PFSK-1 (cell line): ENCODE measurements at regions not wholly inside any gene's neighbourhood (a gene's known extent, or its start where the extent isn't known, plus 50 kb on each side); places are given as distances from the start of the nearest gene placed in this dataset.

Experiments
- POLR2AphosphoS5 ChIP-seq: IDR thresholded peaks from 2 replicates; pipeline ENCODE4 v1.6.1; 2012; ENCODE audit warnings: low read depth, mild to moderate bottlenecking, control low read depth, low read length, moderate library complexity
- REST ChIP-seq, 2 experiments: IDR thresholded peaks; 2 replicates each; pipeline versions ENCODE4 v1.6.1 to v1.8.0; 2011 to 2012; ENCODE audit warnings: low read depth in 2 of 2, low read length in 2 of 2, control low read depth in 1 of 2, inconsistent platforms in 1 of 2, mild to moderate bottlenecking in 1 of 2, moderate library complexity in 1 of 2; ENCODE audit not compliant: insufficient read depth in 1 of 2
- SIN3A ChIP-seq: IDR thresholded peaks from 2 replicates; pipeline ENCODE4 v1.6.1; 2012; ENCODE audit warnings: mild to moderate bottlenecking, low read length, moderate library complexity, borderline replicate concordance; ENCODE audit not compliant: insufficient read depth
- TAF1 ChIP-seq: IDR thresholded peaks from 2 replicates; pipeline ENCODE4 v1.6.1; 2012; ENCODE audit warnings: low read length, control low read depth, borderline replicate concordance; ENCODE audit not compliant: insufficient read depth

GRCh38 chr9:89745601-89746376, 141.0 kb downstream of the GADD45G start:
- TF ChIP-seq REST (IDR thresholded peaks at IDR 0.05; ENCODE audit: insufficient read depth in 1 of 2, low read depth in 2 of 2, low read length in 2 of 2) (no peak), POLR2AphosphoS5 (no peak), SIN3A (no peak), TAF1 (no peak)
